Fibroblast of pulmonary artery (primary cell): ENCODE measurements at regions not wholly inside any gene's neighbourhood (a gene's known extent, or its start where the extent isn't known, plus 50 kb on each side); places are given as distances from the start of the nearest gene placed in this dataset.

Experiments
- DNase-seq: peaks from one replicate; pipeline ENCODE4 v3.0.0-alpha.2; 2010; ENCODE audit warnings: low read depth
- H3K4me3 ChIP-seq: replicated peaks from 2 replicates; pipeline ENCODE4 v1.5.1; 2011; ENCODE audit warnings: low read depth, mild to moderate bottlenecking, control low read depth, low read length, moderate library complexity
- TF ChIP-seq, protein P1 (sequence below): IDR thresholded peaks from 2 replicates; pipeline ENCODE4 v1.5.1; 2011; ENCODE audit warnings: mild to moderate bottlenecking, control low read depth, low read length, inconsistent platforms; ENCODE audit errors: missing control alignments

DNA sequence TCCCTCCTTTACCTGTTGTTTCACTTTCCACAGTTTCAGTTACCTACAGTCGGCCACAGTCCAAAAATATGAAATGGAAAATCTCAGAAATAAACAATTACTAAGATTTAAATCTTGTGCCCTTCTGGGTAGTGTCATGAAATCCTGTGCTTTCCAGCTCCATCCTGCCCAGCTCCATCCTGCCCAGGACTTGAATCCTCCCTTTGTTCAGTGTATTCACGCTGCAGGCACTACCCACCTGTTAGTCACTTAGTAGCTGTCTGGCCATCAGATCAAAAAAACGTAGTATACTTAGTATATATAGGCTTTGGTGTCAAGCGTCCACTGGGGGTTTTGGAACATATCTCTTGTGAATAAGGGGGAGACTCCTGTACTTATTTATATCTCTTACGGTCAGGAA is 329.0 kb upstream of the SEMA6D start:
- no peak overlapping the region for H3K4me3 ChIP-seq
- DNase-seq = no peak
- TF ChIP-seq, protein P1, sequence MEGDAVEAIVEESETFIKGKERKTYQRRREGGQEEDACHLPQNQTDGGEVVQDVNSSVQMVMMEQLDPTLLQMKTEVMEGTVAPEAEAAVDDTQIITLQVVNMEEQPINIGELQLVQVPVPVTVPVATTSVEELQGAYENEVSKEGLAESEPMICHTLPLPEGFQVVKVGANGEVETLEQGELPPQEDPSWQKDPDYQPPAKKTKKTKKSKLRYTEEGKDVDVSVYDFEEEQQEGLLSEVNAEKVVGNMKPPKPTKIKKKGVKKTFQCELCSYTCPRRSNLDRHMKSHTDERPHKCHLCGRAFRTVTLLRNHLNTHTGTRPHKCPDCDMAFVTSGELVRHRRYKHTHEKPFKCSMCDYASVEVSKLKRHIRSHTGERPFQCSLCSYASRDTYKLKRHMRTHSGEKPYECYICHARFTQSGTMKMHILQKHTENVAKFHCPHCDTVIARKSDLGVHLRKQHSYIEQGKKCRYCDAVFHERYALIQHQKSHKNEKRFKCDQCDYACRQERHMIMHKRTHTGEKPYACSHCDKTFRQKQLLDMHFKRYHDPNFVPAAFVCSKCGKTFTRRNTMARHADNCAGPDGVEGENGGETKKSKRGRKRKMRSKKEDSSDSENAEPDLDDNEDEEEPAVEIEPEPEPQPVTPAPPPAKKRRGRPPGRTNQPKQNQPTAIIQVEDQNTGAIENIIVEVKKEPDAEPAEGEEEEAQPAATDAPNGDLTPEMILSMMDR = no peak

DNA sequence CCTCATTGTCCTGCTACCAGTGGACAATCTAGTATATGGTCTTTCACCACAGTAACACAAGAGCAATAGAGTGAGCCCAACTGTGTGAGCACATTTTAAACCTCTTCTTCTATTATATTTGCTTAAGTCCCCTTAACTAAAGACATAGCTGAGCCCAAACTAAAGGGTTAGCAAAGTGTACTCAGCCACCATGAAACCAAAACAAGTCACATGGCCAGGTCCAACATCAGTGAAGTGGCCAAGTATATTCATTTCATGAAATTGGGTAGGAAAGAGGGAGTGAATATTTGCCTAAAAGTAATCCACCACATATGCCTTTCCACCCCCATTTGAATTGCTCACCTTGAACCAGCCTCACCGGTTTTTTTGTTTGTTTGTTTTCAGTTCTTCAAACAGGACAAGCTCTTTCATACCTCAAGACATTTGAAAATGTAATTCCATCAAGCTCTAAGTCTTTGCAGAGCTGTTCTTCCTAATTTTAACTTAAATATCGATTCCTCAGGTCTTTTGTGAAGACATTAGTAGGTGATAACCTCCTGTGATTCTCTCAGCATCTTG is 327.0 kb upstream of the SEMA6D start:
- TF ChIP-seq, protein P1 = no peak
- DNase-seq = no peak
- no peak overlapping the region for H3K4me3 ChIP-seq

DNA sequence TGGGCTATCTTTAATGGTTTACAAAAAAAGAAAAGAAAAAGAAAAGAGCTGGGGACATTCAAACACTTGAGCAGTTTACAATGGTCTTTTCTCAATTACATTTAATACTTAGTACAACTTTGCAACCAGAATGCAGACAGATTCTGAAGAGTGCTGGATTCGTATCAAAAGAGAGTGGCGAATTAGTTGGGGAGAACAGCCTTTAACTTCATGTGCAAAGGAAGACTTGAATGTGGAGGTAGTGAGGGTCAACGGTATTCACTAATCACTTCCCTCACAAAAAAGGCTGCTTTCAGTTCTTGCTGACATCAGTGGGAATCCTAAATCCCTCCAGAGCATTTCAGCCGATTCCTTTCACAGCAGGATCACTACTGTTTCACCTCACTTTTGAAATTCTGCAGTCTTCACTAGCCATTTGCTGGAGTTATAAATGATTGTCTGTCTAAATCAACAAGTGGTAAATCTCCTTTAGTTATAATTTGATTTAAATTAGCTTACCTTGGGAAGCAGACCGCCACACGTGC is 323.0 kb upstream of the SEMA6D start:
- TF ChIP-seq, protein P1 = no peak
- H3K4me3 ChIP-seq = no peak overlapping the region
- DNase-seq = no peak

- TF ChIP-seq, protein P1 = no peak
- no peak for DNase-seq
- H3K4me3 ChIP-seq = no peak overlapping the region
Observed at GRCh38 chr15:47395076-47395475, 322.2 kb upstream of the SEMA6D start.

- H3K4me3 ChIP-seq = no peak overlapping the region
- peak; percentile 58 for DNase-seq
- TF ChIP-seq, protein P1 = no peak
Observed at GRCh38 chr15:47397655-47398054, 319.6 kb upstream of the SEMA6D start.

- H3K4me3 ChIP-seq = no peak overlapping the region
- TF ChIP-seq, protein P1 = no peak
- DNase-seq = no peak
Observed at GRCh38 chr15:47398132-47398531, 319.2 kb upstream of the SEMA6D start.

DNA sequence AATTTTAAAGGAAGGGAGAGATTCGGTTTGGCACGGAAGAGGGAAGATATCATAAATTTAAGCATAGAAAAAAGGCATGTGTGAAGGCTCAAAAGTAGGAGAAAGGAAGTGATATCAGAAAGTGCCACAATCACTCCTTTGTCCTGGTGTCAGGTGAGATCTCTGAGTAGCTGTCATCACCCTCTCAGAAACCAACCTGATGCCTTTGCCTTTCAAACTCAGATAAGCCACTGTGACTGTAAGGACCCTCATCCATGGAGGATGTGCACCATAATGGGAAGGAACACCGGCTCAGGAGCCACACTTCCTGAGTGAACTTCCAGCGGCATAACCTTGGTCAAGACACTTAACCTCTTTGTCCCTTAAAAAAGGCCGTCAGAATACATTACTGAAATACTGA is 318.7 kb upstream of the SEMA6D start:
- peak; percentile 33 for DNase-seq
- TF ChIP-seq, protein P1 = no peak
- H3K4me3 ChIP-seq = no peak overlapping the region
